ENCODE measurements at regions not wholly inside any gene's neighbourhood (a gene's known extent, or its start where the extent isn't known, plus 50 kb on each side); places are given as distances from the start of the nearest gene placed in this dataset.
"Not testable (repeated sequence)": the region's sequence is repeated elsewhere in the genome, so short reads cannot be mapped to it uniquely, and the experiment has no call there.

- no peak for DNase-seq
These were observed 658.7 kb downstream of the JRKL start for GRCh38 chr11:97048481-97048880.

DNA sequence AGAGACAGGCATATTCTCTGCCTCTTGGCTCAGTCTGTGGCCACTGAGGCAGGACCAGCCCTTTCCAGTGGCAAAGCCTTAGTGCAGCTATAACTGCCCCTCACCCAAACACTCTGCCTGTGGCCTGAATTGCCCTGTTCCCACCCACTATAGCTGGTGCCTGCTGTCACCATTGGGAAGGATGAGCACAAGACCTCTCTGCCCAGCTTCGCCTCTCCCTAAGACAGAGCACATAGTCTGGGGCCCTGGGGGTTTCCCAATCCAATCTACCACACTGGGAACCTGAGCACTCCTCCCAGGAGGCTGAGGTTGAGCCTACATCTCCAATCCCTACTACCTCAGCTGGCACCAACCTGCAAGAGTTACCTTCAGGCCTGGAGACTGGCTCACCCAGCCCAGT, 670.4 kb downstream of the JRKL start:
- DNase-seq = no peak

DNA sequence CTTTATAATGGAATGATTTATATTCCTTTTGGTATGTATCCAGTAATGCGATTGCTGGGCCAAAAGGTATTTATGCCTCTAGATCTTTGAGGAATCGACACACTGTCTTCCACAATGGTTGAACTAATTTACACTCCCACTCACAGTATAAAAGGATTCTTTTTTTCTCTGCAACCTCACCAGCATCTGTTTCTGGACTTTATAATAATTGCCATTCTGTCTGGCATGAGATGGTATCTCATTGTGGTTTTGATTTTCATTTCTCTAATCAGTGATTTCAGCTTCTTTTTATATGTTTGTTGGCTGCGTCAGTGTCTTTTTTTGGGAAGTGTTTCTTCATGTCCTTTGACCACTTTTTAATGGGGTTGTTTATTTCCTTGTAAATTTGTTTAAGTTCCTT, 679.3 kb downstream of the JRKL start:
- DNase-seq = no peak

DNA sequence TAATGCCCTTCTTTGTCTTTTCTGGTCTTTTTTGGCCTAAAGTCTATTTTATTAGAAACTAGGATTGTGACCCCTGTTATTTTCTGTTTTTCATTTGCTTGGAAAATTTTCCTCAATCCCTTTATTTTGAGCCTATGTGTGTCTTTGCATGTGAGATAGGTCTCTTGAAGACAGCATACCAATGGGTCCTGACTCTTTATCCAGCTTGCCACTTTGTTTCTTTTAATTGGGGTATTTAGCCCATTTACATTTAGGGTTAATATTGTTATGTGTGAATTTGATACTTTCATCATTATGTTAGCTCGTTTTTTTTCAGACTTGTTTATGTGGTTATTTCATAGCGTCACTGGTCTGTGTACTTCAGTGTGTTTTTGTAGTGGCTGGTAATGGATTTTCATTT, 682.6 kb downstream of the JRKL start:
- DNase-seq = no peak

DNA sequence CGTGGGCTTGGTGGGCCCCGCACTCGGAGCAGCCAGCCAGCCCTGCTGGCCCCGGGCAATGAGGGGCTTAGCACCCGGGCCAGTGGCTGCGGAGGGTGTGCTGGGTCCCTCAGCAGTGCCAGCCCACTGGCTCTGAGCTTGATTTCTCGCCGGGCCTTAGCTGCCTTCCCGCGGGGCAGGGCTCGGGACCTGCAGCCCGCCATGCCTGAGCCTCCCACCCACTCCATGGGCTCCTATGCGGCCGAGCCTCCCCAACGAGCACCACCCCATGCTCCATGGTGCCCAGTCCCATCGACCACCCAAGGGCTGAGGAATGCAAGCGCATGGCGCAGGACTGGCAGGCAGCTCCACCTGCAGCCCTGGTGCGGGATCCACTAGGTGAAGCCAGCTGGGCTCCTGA, 686.9 kb downstream of the JRKL start:
- not testable (repeated sequence) for DNase-seq

GRCh38 chr11:97078443-97078842, 688.6 kb downstream of the JRKL start:
- no peak for DNase-seq

DNA sequence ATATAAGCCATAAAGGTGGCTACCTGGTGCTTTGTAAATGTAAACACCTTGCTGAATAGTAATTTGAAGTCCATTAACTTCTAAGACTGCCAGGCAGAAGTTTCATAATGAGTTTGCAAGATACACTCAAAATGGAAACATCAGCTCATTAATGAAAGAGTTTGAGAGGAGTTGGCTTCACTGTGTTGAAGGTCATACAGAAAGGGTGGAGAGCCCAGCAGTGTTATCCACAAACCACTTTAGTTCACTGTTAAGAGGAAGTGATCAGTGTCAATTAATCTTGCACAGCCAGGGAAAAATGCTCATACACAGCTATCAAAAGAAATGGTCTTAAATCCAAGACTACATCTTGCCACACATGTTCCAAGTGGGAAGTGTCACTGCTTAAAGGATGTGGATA, 689.4 kb downstream of the JRKL start:
- DNase-seq = no peak

DNA sequence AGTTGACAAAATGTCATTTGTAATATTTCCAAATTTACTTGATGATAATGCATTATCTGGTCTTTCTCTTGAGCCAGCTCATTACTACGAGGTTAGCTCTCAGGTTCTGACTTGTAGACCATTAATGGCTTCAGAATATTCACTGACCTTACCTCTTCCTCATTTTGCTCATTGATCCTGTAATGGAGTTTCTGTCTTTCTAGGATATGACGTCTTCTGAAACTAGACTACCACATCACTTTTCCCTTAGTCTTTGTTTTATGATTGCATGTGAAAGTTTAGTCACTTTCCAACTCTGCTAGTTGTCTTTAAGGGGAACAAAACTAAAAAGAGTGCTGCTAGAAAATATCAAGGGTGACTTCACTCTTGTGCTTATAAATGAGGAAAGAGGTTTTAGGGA, 697.6 kb downstream of the JRKL start:
- DNase-seq = no peak

DNA sequence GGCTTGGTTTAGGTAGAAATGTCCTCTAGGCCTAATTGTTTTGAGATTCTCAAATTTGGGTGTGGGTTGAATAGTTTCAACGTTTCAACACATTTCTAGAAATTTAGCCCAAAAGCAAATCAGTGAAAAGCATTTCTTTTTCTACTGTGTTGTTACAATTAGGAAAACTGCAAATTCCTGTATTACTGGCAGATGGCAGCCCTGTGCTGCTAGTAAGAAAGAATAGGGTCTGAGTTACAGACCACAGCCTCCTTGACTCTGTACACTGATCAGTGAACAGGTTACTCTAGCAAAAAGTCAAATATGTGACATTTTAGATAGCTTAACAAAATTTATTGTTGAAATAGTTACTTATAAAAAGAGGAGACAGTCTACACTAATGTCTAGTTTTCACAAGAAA, 703.0 kb downstream of the JRKL start:
- peak in 1 of 2 experiments; percentile 20 for DNase-seq

DNA sequence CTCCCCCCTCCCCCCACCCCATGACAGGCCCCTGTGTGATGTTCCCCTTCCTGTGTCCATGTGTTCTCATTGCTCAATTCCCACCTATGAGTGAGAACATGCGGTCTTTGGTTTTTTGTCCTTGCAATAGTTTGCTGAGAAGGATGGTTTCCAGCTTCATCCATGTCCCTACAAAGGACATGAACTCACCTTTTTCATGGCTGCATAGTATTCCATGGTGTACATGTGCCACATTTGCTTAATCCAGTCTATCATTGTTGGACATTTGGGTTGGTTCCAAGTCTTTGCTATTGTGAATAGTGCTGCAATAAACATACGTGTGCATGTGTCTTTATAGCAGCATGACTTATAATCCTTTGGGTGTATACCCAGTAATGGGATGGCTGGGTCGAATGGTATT, 712.4 kb downstream of the JRKL start:
- not testable (repeated sequence) for DNase-seq

- no peak for DNase-seq
These were observed 717.8 kb downstream of the JRKL start for GRCh38 chr11:97107604-97108003.

DNA sequence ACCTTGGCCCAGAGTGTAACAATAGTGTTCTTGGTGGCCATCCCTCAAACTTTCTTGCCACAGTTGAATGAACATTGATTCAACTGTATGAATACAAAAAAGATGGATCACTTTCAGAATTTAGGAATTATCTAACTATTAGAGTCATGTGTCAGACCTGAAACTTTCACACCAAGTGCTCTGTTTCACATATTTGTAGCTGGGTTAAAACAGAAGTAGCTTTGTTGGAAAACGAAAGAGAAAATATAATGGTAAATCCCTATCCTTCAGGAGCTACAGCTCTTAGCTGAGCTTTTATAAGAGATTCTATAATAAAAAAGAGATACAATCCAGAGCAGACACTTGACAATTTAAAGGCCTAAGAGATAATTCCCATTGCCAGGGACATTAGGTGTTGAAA, 719.3 kb downstream of the JRKL start:
- DNase-seq = no peak

- no peak for DNase-seq
These were observed 720.6 kb downstream of the JRKL start for GRCh38 chr11:97110376-97110775.

DNA sequence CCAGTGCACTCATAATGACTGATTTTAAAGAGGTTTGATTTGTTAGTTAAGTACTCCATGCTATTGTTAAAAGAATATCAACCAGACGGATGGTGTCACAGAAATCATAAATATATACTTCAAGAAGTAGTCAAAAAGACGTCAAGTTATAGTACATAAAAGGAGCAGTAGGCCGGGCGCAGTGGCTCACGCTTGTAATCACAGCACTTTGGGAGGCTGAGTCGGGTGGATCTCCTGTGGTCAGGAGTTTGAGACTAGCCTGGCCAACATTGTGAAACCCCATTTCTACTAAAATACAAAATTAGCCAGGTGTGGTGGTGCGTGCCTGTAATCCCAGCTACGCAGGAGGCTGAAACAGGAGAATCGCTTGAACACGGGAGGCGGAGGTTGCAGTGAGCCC, 721.7 kb downstream of the JRKL start:
- no peak for DNase-seq

- no peak for DNase-seq
These were observed 728.9 kb downstream of the JRKL start for GRCh38 chr11:97118614-97119200.

DNA sequence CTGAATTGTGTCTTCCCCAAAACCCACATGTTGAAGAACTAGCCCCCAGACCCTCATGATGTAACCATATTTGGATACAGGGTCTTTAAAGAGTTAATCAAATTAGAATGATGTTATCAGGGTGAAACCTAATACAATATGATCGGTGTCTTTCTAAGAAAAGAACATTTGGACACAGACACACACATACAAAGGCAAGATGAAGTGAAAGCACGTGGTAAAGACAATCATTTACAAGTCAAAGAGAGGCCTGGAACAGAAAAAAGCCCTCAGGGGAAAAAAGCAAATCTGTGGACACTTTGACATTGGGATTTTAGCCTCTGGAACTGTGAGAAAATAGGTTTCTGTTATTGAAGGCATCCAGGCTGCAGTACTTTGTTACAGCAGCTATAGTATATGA, 733.4 kb downstream of the JRKL start:
- peak; percentile 69 to 85 for DNase-seq

GRCh38 chr11:97136067-97136466, 746.3 kb downstream of the JRKL start:
- no peak for DNase-seq

DNA sequence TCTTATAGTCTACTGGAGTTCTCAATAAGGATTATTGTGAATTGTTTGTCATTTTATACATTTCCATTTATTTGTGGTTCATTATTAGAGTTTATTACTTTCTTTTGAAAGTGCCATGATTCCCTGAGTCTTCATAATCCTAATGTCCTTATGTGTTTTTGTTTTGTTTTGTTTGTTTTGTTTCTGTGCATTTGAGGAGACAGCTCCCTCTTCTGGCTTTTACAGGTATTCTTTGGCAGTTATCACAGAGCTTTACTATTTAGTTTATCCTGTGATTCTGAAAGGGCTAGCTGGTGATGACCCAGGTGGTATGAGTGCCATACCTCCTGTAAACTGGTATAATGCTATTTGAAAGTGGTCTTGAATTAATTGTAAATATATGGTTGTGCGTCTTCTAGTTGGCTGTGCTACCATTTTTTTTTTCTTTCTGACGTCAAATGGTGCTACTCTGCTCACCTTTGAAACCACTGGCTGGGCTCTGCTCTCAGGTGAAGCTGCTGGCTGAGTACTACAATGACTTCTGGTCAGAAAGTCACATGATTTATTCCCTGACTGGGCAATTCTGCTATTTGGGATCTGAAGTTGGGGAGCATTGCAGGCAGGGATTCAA, 751.2 kb downstream of the JRKL start:
- peak; percentile 64 to 74 for DNase-seq

DNA sequence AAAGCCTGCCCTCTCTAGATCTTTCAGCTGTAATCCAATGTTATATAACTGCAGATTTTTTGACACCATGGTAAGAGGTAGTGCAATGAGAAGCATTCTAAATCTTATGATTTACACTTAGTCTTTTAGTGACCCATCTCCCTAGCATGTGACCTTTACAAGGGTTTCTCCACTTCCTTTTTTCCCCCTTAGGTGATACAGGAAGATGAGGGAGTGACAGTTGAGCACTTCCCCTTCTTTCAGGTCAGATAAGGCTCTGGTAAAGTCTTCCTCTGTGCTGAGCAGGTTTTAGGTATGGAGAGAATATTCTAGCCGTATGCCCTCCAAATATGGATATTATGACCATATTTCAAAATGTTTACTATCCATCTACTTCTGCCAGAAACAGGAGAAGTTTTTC, 753.6 kb downstream of the JRKL start:
- no peak for DNase-seq

DNA sequence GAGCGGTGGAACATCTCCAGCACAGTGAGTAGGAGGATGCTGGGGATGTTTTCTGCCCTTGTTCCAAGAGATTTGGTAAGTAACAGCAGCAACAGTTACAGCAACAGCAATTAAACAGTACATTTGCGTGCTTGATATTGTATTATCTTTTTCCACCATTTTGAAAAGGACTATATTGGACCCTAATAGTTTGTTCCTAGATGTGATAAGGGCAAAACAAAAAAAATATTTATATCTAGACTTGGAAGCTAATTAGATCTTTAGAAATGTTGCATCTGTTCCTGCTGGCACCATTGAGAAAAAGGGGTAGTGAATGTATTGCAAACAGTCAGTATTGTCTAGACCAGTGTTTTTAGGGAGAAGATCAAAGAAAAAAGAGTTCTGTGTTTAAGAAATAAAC, 759.9 kb downstream of the JRKL start:
- no peak for DNase-seq

GRCh38 chr11:97157221-97157740, 767.5 kb downstream of the JRKL start:
- no peak for DNase-seq

DNA sequence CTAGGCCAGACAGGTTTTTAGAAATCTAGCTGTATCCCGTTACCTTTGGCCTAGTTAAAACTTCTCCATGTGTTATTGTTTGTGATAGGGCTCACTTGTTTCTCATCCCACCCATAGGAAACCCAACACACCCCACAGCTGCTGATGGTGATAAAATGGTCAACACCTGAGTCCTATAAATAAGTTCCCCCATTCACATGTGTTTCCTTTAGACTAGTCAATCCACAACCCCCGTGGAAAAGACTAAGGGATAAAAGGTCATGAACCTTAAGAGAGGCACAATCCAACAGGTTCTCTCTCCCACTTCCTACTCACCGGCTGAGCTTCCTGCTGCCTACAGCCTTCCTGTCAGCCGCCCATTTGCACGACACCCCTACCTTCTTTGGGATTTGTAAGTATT, 768.4 kb downstream of the JRKL start:
- no peak for DNase-seq

DNA sequence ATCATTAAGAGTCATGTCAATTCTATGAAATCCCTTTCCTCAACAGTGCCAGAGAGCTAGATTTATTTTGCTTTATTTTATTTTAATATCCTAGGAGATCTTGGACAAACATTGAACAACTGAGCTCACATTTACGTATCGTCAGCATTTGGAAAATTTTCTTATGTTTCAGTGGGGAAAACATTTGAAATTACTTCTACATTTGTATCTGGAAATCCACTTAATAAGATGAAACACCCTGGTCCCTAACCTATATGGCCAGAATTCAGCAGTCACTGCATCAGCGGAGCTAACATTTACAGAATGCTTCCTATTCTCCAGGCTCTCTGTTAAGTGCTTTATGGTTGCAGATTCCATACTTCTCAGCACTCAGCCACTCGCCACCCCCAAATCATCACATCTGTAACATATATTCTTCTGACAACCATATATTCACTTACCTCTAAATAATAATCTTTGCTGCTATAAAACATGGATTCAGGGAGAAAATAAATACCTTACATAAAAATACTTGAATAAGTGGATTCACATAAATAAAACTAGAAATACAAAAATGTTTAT, 773.9 kb downstream of the JRKL start:
- no peak for DNase-seq

GRCh38 chr11:97201743-97202612, 812.2 kb downstream of the JRKL start:
- peak; percentile 16 to 17 for DNase-seq

Measured in NCI-H526 (cell line).